GM18511 (cell line): ENCODE measurements at regions not wholly inside any gene's neighbourhood (a gene's known extent, or its start where the extent isn't known, plus 50 kb on each side); places are given as distances from the start of the nearest gene placed in this dataset.
"Not testable (repeated sequence)": the region's sequence is repeated elsewhere in the genome, so short reads cannot be mapped to it uniquely, and the experiment has no call there.

Experiments used
- ATAC-seq: cut with Tn5 transposase; IDR thresholded peaks from one replicate; pipeline ENCODE4 v1.9.1; 2021; ENCODE audit warnings: mild to moderate bottlenecking, moderate library complexity; ENCODE audit not compliant: unreplicated experiment

GRCh38 chr18:67142604-67143003 lies 373.9 kb downstream of the DSEL start:
- no peak for ATAC-seq

GRCh38 chr18:67140495-67140894 lies 376.0 kb downstream of the DSEL start:
- ATAC-seq: no peak

DNA sequence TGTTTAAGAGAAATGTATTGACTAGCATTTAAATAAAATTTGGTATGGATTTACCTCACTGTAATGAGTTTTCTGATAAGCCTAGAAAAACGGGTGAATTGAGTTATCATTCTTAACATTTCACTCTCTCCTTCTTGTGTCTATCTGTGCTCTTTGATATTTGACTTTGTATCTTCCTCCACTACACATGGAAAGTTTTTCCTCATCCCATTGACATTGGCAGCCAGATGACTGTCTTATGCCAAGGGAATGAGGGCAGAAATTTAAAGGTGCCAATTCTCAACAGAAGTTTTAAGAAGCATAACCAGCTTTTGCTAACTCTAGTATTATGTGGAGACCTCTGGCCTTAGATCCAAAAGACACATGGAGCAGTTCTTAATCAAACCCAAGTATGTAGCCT lies 376.6 kb downstream of the DSEL start:
- no peak for ATAC-seq

DNA sequence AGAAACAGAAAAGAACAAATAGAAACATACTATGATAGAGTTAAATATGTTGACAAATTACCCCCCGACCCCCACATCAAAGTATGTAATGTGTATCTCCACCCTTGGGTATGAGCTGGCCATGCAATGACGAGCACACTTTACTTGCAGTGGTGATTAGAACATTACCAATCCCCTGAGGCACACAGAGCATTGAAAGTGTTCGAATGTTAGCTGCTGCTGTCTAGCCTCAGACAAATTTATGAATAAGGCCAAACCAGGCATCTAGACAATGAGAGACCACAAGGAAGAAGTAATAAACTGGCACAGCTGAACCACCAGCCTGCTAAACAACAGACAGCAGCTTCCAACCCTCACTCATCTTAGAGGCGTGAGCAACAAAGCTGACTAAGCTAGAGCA lies 380.5 kb downstream of the DSEL start:
- no peak for ATAC-seq

DNA sequence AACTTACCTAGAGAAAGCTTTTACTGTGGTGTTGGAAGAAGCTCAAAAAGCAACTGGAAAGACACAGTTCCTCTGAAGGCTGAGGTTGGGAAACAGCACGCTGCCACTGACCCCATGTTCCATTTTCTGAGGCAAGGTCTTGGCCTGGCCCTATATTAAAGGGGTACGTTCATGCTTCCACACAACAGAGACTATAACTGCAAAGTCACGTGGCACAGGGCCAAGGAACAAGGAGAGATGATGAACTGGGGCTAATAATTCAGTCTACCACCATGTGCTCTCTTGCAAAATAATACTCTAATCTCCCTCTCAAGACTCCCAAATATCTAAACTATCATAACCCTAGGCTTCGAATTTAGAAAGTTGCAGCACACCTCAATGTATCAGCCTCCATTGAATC lies 381.6 kb downstream of the DSEL start:
- ATAC-seq: no peak

DNA sequence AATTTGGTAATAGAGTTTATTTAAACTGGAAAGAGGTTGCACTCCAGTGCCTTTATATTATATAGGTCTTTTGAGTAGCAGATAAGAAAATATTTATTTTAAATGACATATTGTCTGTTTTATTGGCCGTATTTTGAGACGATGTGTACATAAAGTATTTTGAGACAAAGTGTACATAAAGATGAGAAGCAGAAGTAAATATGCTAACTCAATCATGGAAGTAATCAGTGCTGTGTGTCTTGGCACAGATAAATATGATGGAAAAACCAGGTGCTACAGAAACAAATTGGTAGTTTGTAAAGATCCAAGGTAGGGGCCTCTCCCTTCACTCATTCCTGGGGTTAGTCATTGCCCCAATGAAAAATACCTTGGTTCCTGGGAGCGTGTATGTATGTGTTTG lies 382.9 kb downstream of the DSEL start:
- no peak for ATAC-seq

- ATAC-seq: no peak
Measured at GRCh38 chr18:67132919-67133318, 383.6 kb downstream of the DSEL start.

DNA sequence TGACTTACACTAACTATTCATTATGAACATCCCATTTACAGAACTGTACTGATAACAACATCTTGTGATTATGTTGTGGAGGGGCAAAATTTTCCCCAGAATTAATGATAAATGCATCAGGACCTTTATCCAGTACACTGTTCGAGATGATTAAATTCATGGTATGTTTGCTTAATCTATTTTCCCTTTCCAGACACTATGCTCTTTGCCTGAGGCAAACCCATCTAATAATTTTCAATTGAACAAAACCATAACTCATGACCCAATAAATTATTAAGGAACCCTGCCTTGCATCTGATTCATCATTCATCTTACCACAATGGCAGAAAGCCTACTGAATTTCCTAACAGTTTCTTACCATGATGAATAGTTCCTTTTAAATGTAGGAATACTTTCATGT lies 385.0 kb downstream of the DSEL start:
- no peak for ATAC-seq

DNA sequence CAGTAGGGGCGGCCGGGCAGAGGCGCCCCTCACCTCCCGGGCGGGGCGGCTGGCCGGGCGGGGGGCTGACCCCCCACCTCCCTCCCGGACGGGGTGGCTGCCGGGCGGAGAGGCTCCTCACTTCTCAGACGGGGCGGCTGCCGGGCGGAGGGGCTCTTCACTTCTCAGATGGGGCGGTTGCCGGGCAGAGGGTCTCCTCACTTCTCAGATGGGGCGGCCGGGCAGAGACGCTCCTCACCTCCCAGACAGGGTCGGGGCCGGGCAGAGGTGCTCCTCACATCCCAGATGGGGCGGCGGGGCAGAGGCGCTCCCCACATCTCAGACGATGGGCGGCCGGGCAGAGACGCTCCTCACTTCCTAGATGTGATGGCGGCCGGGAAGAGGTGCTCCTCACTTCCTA lies 389.8 kb downstream of the DSEL start:
- not testable (repeated sequence) for ATAC-seq

DNA sequence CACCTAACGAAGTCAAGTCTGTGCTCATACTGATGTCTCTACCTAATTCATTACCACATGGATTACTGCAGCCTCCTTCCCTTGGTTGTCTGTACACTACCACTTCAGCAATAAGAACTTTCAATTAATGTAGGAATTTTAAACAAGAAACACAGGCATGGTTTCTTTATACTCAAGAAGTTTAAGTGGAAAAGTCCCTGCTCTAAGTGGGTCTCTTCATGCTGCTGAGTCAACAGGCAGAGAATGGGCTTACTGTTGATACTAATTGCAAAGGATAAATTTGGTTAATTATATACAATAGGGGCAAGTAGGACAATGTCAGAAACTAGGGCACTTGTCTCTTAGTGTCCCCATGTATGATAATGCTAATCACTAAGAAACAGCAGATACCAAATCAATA lies 392.6 kb downstream of the DSEL start:
- no peak for ATAC-seq

DNA sequence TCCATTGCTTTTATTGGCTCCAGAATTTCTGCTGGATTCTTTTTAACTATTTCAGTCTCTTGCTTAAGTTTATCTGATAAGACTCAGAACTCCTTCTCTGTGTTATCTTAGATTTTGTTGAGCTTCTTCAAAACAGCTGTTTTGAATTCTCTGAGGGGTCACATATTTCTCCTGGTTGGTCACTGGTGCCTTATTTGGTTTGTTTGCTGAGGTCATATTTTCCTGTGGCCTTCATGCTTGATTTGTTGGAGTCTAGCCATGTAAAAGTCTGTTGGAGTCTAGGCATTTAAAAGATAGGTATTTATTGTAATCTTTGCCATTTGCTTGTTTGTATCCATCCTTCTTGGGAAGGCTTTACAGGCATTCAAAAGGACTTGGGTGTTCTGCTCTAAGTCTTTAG lies 398.7 kb downstream of the DSEL start:
- no peak for ATAC-seq

DNA sequence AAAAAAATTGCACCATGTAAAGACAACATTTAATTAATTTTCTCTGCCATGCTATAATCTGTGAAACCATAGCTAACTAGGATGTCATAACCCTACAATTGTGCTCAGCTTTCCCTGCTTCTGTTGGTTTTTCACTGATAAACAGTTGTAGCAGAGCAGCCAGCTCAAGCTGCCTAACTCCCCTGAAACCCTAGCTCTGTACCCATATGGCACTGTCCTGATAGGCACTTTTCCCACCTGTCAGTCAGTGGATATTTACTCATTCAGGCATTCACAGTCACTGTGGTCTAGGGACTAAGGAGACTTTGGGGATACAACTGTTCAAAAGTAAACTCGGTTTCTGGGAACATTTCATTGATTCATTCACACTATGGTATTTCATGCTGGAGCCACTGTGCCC lies 407.0 kb downstream of the DSEL start:
- no peak for ATAC-seq

DNA sequence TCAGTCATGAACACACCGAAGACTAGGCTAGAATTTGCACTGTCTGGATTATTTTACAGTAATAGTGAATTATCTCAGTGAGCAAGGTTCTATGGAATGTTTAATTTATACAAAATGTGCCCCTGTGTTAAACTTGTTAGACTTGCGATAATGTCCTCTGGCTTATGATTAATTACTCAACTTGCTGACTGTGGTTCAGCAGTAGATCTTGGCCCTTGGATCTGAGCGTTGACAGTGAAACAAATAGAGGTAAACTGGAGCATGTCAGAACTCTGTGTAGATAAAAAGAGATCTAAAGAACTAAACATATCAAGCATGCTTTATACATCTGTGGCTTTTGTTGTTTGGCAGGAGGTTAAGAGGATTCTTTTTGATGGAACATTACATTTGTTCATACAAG lies 407.6 kb downstream of the DSEL start:
- no peak for ATAC-seq

DNA sequence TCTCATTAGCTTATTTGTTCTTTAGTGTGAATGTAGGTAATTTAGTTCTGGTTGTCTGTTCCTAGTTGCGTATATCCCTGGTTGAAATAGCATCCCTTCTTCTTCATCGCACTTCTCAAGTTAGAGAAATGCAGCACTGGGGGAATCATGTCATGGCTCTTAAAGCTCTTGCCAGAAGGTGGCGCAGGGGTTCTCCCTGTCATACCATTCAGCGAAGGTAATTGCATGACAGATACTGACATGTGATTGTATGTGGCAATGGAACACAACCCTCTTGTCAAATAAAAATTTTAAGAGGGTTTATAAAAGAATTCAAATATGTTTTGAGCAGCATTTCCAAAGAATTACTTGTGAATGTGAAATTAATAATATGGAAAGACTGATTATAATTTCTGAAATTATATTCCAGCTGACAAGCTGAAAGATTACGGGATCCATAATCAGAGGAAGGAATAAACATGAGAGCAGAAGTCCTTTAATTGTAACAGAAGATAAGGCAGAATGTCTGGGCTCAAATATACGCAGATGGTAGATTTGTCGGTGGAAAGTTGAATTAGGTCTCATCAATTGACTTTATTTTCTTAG lies 411.7 kb downstream of the DSEL start:
- peak; percentile 95 for ATAC-seq

GRCh38 chr18:67094123-67094522 lies 422.4 kb downstream of the DSEL start:
- ATAC-seq: no peak

GRCh38 chr18:67092141-67092540 lies 424.4 kb downstream of the DSEL start:
- no peak for ATAC-seq

GRCh38 chr18:67081482-67082211 lies 434.9 kb downstream of the DSEL start:
- ATAC-seq: no peak

GRCh38 chr18:67080601-67081000 lies 435.9 kb downstream of the DSEL start:
- no peak for ATAC-seq

- no peak for ATAC-seq
Measured at GRCh38 chr18:67074309-67074708, 442.2 kb downstream of the DSEL start.

DNA sequence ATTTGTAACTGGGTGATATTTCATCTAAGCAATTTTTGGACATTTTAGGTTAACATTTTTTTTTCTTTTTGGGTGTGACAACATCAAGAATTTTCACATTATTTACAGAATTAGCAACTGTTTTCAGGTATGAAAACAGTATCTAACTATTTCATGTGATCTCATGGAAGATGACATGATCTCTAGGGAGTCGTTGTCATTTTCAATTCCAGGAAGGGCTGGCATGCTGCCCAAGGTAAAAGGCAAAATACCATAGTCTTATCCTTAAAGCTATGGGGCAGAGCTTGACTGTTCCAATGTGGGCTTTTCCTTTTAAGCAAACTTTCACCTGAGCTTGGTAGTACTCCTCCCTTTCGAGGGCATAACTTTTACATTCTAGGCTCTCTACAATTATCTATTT lies 443.7 kb downstream of the DSEL start:
- ATAC-seq: no peak

GRCh38 chr18:67068608-67069007 lies 447.9 kb downstream of the DSEL start:
- no peak for ATAC-seq

DNA sequence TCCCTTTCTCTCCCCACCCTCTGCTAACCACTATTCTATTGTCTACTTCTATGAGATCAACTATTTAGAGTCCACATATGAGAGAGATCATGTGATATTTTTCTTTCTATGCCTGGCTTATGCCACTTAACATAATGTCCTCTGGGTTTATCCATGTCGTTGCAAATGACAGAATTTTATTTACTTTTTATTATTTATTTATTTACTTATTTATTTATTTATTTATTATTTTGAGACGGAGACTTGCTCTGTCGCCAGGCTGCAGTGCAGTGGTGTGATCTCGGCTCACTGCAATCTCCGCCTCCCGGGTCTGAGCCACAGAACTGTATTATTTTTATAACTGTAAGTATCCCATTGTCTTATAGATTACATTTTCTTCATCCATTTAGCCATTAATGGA lies 443.4 kb upstream of the CDH19 start:
- no peak for ATAC-seq

DNA sequence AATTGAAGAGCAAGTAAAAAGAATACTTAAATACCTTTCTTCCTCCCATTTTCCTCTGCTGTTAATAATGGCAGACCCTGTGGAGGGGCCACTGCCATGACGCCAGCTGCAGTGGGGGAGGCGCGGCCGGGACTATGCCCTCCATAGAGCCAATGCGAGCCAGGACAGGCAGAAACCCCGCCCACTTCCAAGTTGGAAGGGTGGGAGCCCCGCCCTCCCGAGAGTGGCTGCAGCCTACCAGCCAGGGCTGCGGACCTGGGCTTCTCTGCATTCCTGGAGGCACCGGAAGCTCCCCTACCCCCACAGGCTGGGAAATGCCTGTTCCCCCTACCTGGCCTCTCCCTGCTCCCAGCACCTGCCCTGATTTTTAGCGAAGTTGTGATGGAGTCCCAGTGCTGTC lies 439.4 kb upstream of the CDH19 start:
- no peak for ATAC-seq
